ENCODE measurements at regions not wholly inside any gene's neighbourhood (a gene's known extent, or its start where the extent isn't known, plus 50 kb on each side); places are given as distances from the start of the nearest gene placed in this dataset.

- H3K36me3 ChIP-seq (ENCODE audit: control insufficient read depth, insufficient read depth, low read length), result no peaks in the 10 kb centered on the region
- no peak overlapping the region for H3K27ac ChIP-seq (ENCODE audit: insufficient read depth, low read length)
- no peak overlapping the region for H3K4me2 ChIP-seq (ENCODE audit: extremely low read depth, insufficient read depth, low read length)
- no peak overlapping the region for H2AFZ ChIP-seq (ENCODE audit: low read length)
- H3K9ac ChIP-seq (ENCODE audit: insufficient read depth, low read length), result no peak overlapping the region
- H3K4me3 ChIP-seq (replicated peaks in 1 of 4; ENCODE audit: control extremely low read depth in 1 of 4, insufficient read depth in 1 of 4, low read depth in 3 of 4, low read length in 4 of 4), result no peak overlapping the region
- no peaks in the 10 kb centered on the region for H3K4me1 ChIP-seq (ENCODE audit: control insufficient read depth, extremely low read depth, insufficient read depth, low read length)
- H3K27me3 ChIP-seq (ENCODE audit: control insufficient read depth, insufficient read depth, low read length), result no peaks in the 10 kb centered on the region
- DNase-seq (ENCODE audit: low read depth in 2 of 2), result no peak
- no peaks in the 10 kb centered on the region for H3K79me2 ChIP-seq (ENCODE audit: control insufficient read depth, insufficient read depth, low read length)
- TF ChIP-seq EZH2 (IDR thresholded peaks at IDR 0.05; ENCODE audit: low read length, missing control alignments), result no peak
- TF ChIP-seq, protein P1, sequence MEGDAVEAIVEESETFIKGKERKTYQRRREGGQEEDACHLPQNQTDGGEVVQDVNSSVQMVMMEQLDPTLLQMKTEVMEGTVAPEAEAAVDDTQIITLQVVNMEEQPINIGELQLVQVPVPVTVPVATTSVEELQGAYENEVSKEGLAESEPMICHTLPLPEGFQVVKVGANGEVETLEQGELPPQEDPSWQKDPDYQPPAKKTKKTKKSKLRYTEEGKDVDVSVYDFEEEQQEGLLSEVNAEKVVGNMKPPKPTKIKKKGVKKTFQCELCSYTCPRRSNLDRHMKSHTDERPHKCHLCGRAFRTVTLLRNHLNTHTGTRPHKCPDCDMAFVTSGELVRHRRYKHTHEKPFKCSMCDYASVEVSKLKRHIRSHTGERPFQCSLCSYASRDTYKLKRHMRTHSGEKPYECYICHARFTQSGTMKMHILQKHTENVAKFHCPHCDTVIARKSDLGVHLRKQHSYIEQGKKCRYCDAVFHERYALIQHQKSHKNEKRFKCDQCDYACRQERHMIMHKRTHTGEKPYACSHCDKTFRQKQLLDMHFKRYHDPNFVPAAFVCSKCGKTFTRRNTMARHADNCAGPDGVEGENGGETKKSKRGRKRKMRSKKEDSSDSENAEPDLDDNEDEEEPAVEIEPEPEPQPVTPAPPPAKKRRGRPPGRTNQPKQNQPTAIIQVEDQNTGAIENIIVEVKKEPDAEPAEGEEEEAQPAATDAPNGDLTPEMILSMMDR (conservative IDR thresholded peaks at IDR 0.05 in 1 of 2, IDR thresholded peaks at IDR 0.05 in 1 of 2; ENCODE audit: low read depth in 1 of 2, low read length in 2 of 2), result no peak
- H3K9me3 ChIP-seq (ENCODE audit: control insufficient read depth, insufficient read depth, low read depth, low read length), result no peaks in the 10 kb centered on the region
- H4K20me1 ChIP-seq (ENCODE audit: control insufficient read depth, extremely low read depth, insufficient read depth, low read length), result no peaks in the 10 kb centered on the region
These were observed 209.5 kb upstream of the HS6ST1 start for GRCh38 chr2:128528133-128528532.

- Histone ChIP-seq H3K9ac (ENCODE audit: insufficient read depth, low read length) (no peak overlapping the region), H3K36me3 (ENCODE audit: control insufficient read depth, insufficient read depth, low read length) (no peaks in the 10 kb centered on the region), H3K27me3 (ENCODE audit: control insufficient read depth, insufficient read depth, low read length) (no peaks in the 10 kb centered on the region), H3K27ac (ENCODE audit: insufficient read depth, low read length) (no peak overlapping the region), H3K79me2 (ENCODE audit: control insufficient read depth, insufficient read depth, low read length) (no peaks in the 10 kb centered on the region), H2AFZ (ENCODE audit: low read length) (no peak overlapping the region), H3K4me1 (ENCODE audit: control insufficient read depth, extremely low read depth, insufficient read depth, low read length) (no peaks in the 10 kb centered on the region), H3K9me3 (ENCODE audit: control insufficient read depth, insufficient read depth, low read depth, low read length) (no peaks in the 10 kb centered on the region), H3K4me3 (replicated peaks in 1 of 4; ENCODE audit: control extremely low read depth in 1 of 4, insufficient read depth in 1 of 4, low read depth in 3 of 4, low read length in 4 of 4) (no peak overlapping the region), H4K20me1 (ENCODE audit: control insufficient read depth, extremely low read depth, insufficient read depth, low read length) (no peaks in the 10 kb centered on the region), H3K4me2 (ENCODE audit: extremely low read depth, insufficient read depth, low read length) (no peak overlapping the region)
- DNase-seq (ENCODE audit: low read depth in 2 of 2), result no peak
- TF ChIP-seq, protein P1 (conservative IDR thresholded peaks at IDR 0.05 in 1 of 2, IDR thresholded peaks at IDR 0.05 in 1 of 2; ENCODE audit: low read depth in 1 of 2, low read length in 2 of 2), result no peak
- TF ChIP-seq EZH2 (IDR thresholded peaks at IDR 0.05; ENCODE audit: low read length, missing control alignments), result no peak
These were observed 211.4 kb upstream of the HS6ST1 start for GRCh38 chr2:128530025-128530573.

GRCh38 chr2:128531856-128532255 lies 213.2 kb upstream of the HS6ST1 start:
- H3K9me3 ChIP-seq (ENCODE audit: control insufficient read depth, insufficient read depth, low read depth, low read length), result no peaks in the 10 kb centered on the region
- H3K27me3 ChIP-seq (ENCODE audit: control insufficient read depth, insufficient read depth, low read length), result no peaks in the 10 kb centered on the region
- no peak overlapping the region for H3K27ac ChIP-seq (ENCODE audit: insufficient read depth, low read length)
- no peak overlapping the region for H2AFZ ChIP-seq (ENCODE audit: low read length)
- peak in 1 of 2 donors; percentile 19 for DNase-seq (ENCODE audit: low read depth in 2 of 2)
- H3K79me2 ChIP-seq (ENCODE audit: control insufficient read depth, insufficient read depth, low read length), result no peaks in the 10 kb centered on the region
- H3K4me3 ChIP-seq (replicated peaks in 1 of 4; ENCODE audit: control extremely low read depth in 1 of 4, insufficient read depth in 1 of 4, low read depth in 3 of 4, low read length in 4 of 4), result no peak overlapping the region
- no peak for TF ChIP-seq EZH2 (IDR thresholded peaks at IDR 0.05; ENCODE audit: low read length, missing control alignments)
- TF ChIP-seq, protein P1 (conservative IDR thresholded peaks at IDR 0.05 in 1 of 2, IDR thresholded peaks at IDR 0.05 in 1 of 2; ENCODE audit: low read depth in 1 of 2, low read length in 2 of 2), result peak in 1 of 2 donors; percentile 9
- H4K20me1 ChIP-seq (ENCODE audit: control insufficient read depth, extremely low read depth, insufficient read depth, low read length), result no peaks in the 10 kb centered on the region
- H3K9ac ChIP-seq (ENCODE audit: insufficient read depth, low read length), result no peak overlapping the region
- peaks cover 5% of the 10 kb centered on the region for H3K4me1 ChIP-seq (ENCODE audit: control insufficient read depth, extremely low read depth, insufficient read depth, low read length)
- H3K36me3 ChIP-seq (ENCODE audit: control insufficient read depth, insufficient read depth, low read length), result no peaks in the 10 kb centered on the region
- H3K4me2 ChIP-seq (ENCODE audit: extremely low read depth, insufficient read depth, low read length), result no peak overlapping the region
